HepG2 (cell line): ENCODE measurements at regions not wholly inside any gene's neighbourhood (a gene's known extent, or its start where the extent isn't known, plus 50 kb on each side); places are given as distances from the start of the nearest gene placed in this dataset.

Source experiments
- ATAC-seq: fragments of 200-7000 bp; cut with Tn5 transposase; 3 replicates; pipeline ENCODE4 v1.9.1; 2020; ENCODE audit warnings: mild to moderate bottlenecking, moderate library complexity
- BruUV-seq: library from RNA; stranded (reverse); fragments of 400-500 nt; replicated peaks from 2 replicates; lab custom pipeline; 2021; lab: Mats Ljungman, UMichigan
- CTCF ChIA-PET: fragments of 300-600 bp; formaldehyde crosslinking; extraction: SDS; loops from one replicate; lab custom pipeline; 2021; ENCODE audit warnings: low total read pairs, inconsistent platforms, low intra/inter-chr PET ratio; lab: Yijun Ruan, JAX
- POLR2A ChIA-PET: fragments of 350-600 bp; sonication (Branson Sonifier 250); formaldehyde crosslinking; loops from one replicate; lab custom pipeline; 2020; ENCODE audit warnings: antibody characterized with exemption, inconsistent platforms; lab: Yijun Ruan, JAX
- DNase-seq: peaks from one replicate; pipeline ENCODE4 v3.0.0-alpha.2; 2015; ENCODE audit warnings: low spot score
- FAIRE-seq: peaks from 3 replicates; lab custom pipeline; 2011; peaks lifted over from hg19 to GRCh38; lab: Jason Lieb, UNC
- H2AFZ ChIP-seq: one replicate; pipeline ENCODE4 v1.6.1; 2011; ENCODE audit warnings: low read length, inconsistent platforms
- H3K27ac ChIP-seq: fragments of 300-600 bp; 3 replicates; pipeline ENCODE4 v1.8.0; 2011; ENCODE audit warnings: mixed run types, mild to moderate bottlenecking, mixed read lengths, low read length, inconsistent platforms; ENCODE audit not compliant: insufficient read depth; ENCODE audit errors: extremely low read length
- H3K27me3 ChIP-seq, 2 experiments: fragments of 200-600 bp in 1 of 2; 2 replicates in 1 of 2; 3 replicates in 1 of 2; pipeline versions ENCODE4 v1.6.0 to v1.8.0; 2011; ENCODE audit warnings: low read length in 2 of 2, mild to moderate bottlenecking in 2 of 2, moderate library complexity in 2 of 2, inconsistent platforms in 1 of 2; ENCODE audit not compliant: insufficient read depth in 2 of 2, control insufficient read depth in 1 of 2
- H3K36me3 ChIP-seq, 2 experiments: fragments of 200-600 bp in 1 of 2; replicated peaks in 1 of 2; 2 replicates in 1 of 2; 3 replicates in 1 of 2; pipeline versions ENCODE4 v1.5.1 to v1.8.0; 2011; ENCODE audit warnings: low read length in 2 of 2, inconsistent platforms in 1 of 2; ENCODE audit not compliant: insufficient read depth in 2 of 2, control insufficient read depth in 1 of 2
- H3K4me1 ChIP-seq: 2 replicates; pipeline ENCODE4 v1.5.1; 2012; ENCODE audit warnings: low read length, inconsistent platforms; ENCODE audit not compliant: insufficient read depth
- H3K4me2 ChIP-seq: 2 replicates; pipeline ENCODE4 v1.6.0; 2011; ENCODE audit warnings: low read depth, low read length, inconsistent platforms
- H3K4me3 ChIP-seq, 3 experiments: fragments of 200-600 bp in 1 of 3; sonication (generic), shearing (Covaris generic) in 1 of 3; replicated peaks in 1 of 3; 2 replicates each; pipeline ENCODE4 v1.5.1; 2011 to 2016; ENCODE audit warnings: low read length in 3 of 3, inconsistent platforms in 2 of 3, low read depth in 2 of 3, mild to moderate bottlenecking in 2 of 3, control low read depth in 1 of 3, mixed read lengths in 1 of 3; ENCODE audit not compliant: insufficient read depth in 1 of 3
- H3K79me2 ChIP-seq: one replicate; pipeline ENCODE4 v1.6.1; 2011; ENCODE audit warnings: low read length, inconsistent platforms; ENCODE audit not compliant: insufficient read depth
- H3K9ac ChIP-seq: 2 replicates; pipeline ENCODE4 v1.6.0; 2011; ENCODE audit warnings: mild to moderate bottlenecking, low read depth, low read length, inconsistent platforms; ENCODE audit not compliant: insufficient read depth
- H3K9me3 ChIP-seq: 2 replicates; pipeline ENCODE4 v1.5.1; 2012; ENCODE audit warnings: mild to moderate bottlenecking, low read length
- H4K20me1 ChIP-seq: 2 replicates; pipeline ENCODE4 v1.6.0; 2011; ENCODE audit warnings: inconsistent platforms, mild to moderate bottlenecking, low read length, moderate library complexity; ENCODE audit not compliant: insufficient read depth
- AGO2 ChIP-seq: fragments of 200-400 bp; formaldehyde crosslinking; optimal IDR thresholded peaks from 2 replicates; pipeline ENCODE3; 2017; ENCODE audit warnings: mild to moderate bottlenecking, low read depth, low read length, moderate library complexity
- DPF2 ChIP-seq: sonication (generic); formaldehyde crosslinking; IDR thresholded peaks from 2 replicates; pipeline ENCODE4 v1.4.0; 2020; ENCODE audit warnings: mild to moderate bottlenecking, low read depth, missing genetic modification reagents, borderline replicate concordance
- FOXJ3 ChIP-seq: sonication (generic); formaldehyde crosslinking; IDR thresholded peaks from 2 replicates; pipeline ENCODE4 v1.4.0; 2020; ENCODE audit warnings: missing genetic modification reagents, mild to moderate bottlenecking, borderline replicate concordance
- HOXA3 ChIP-seq: sonication (generic); formaldehyde crosslinking; IDR thresholded peaks from 2 replicates; pipeline ENCODE4 v1.5.0; 2020; ENCODE audit warnings: missing genetic modification reagents
- NRL ChIP-seq: sonication (generic); formaldehyde crosslinking; IDR thresholded peaks from 2 replicates; pipeline ENCODE4 v1.5.0; 2020; ENCODE audit warnings: missing genetic modification reagents, mild to moderate bottlenecking, moderate library complexity, borderline replicate concordance
- SIN3B ChIP-seq: fragments of 150-350 bp; IDR thresholded peaks from 2 replicates; pipeline ENCODE4 v1.6.1; 2014; ENCODE audit warnings: low read length
- SNAI1 ChIP-seq: sonication (generic); formaldehyde crosslinking; IDR thresholded peaks from 2 replicates; pipeline ENCODE4 v1.5.0; 2020; ENCODE audit warnings: mild to moderate bottlenecking, missing genetic modification reagents, borderline replicate concordance
- SSRP1 ChIP-seq: IDR thresholded peaks from 2 replicates; pipeline ENCODE4 v1.6.1; 2016; ENCODE audit warnings: control low read depth
- TRIM24 ChIP-seq: sonication (generic); formaldehyde crosslinking; IDR thresholded peaks from 2 replicates; pipeline ENCODE4 v1.8.0; 2022; ENCODE audit warnings: mild to moderate bottlenecking, missing genetic modification reagents
- ZC3H4 ChIP-seq: sonication (generic); formaldehyde crosslinking; IDR thresholded peaks from 2 replicates; pipeline ENCODE4 v1.4.0; 2020; ENCODE audit warnings: missing genetic modification reagents, borderline replicate concordance
- ZEB1 ChIP-seq: IDR thresholded peaks from 2 replicates; pipeline ENCODE4 v1.6.1; 2012; ENCODE audit warnings: mild to moderate bottlenecking, low read depth, inconsistent platforms; ENCODE audit not compliant: insufficient replicate concordance
- ZFP90 ChIP-seq: sonication (generic); formaldehyde crosslinking; IDR thresholded peaks from 2 replicates; pipeline ENCODE4 v1.8.0; 2022; ENCODE audit warnings: missing genetic modification reagents, mild to moderate bottlenecking, inconsistent platforms, borderline replicate concordance
- ZNF256 ChIP-seq: sonication (generic); formaldehyde crosslinking; conservative IDR thresholded peaks from 2 replicates; pipeline ENCODE4 v1.4.0; 2020; ENCODE audit warnings: missing genetic modification reagents
- ZNF343 ChIP-seq: sonication (generic); formaldehyde crosslinking; IDR thresholded peaks from 2 replicates; pipeline ENCODE4 v1.4.0; 2020; ENCODE audit warnings: mild to moderate bottlenecking, missing genetic modification reagents
- ZNF564 ChIP-seq: sonication (generic); formaldehyde crosslinking; IDR thresholded peaks from 2 replicates; pipeline ENCODE4 v1.8.1; 2023; ENCODE audit warnings: mild to moderate bottlenecking, missing genetic modification reagents
- ZNF781 ChIP-seq: sonication (generic); formaldehyde crosslinking; IDR thresholded peaks from 2 replicates; pipeline ENCODE4 v1.5.1; 2020; ENCODE audit warnings: borderline replicate concordance, mild to moderate bottlenecking, missing genetic modification reagents; ENCODE audit errors: not compliant biosample characterization
- WGBS: methylation state at CpG from one replicate; pipeline ENCODE4 v1.1.6; 2017; ENCODE audit warnings: low lambda C conversion rate; 5-methylcytosine and 5-hydroxymethylcytosine counted together
- in situ Hi-C: cut with HindIII; loops from 2 replicates; pipeline ENCODE4 v1.10.0; 2017; ENCODE audit warnings: low pct_unique_long_range_greater_than_20kb; ENCODE audit not compliant: extremely low pct_ligation_motif_present
- intact Hi-C: fragments of 100-400 bp; cut with micrococcal nuclease; formaldehyde crosslinking; loops from one replicate; pipeline ENCODE4 v1.10.0; 2022; ENCODE audit not compliant: unreplicated experiment
- TF ChIP-seq, protein P1 (sequence below): sonication (generic); formaldehyde crosslinking; IDR thresholded peaks from 2 replicates; pipeline ENCODE4 v1.4.0; 2020; ENCODE audit warnings: mild to moderate bottlenecking, missing genetic modification reagents, borderline replicate concordance
- TF ChIP-seq, protein P2 (sequence below): sonication (generic); formaldehyde crosslinking; IDR thresholded peaks from 2 replicates; pipeline ENCODE4 v1.4.0; 2020; ENCODE audit warnings: low read depth, missing genetic modification reagents

DNA sequence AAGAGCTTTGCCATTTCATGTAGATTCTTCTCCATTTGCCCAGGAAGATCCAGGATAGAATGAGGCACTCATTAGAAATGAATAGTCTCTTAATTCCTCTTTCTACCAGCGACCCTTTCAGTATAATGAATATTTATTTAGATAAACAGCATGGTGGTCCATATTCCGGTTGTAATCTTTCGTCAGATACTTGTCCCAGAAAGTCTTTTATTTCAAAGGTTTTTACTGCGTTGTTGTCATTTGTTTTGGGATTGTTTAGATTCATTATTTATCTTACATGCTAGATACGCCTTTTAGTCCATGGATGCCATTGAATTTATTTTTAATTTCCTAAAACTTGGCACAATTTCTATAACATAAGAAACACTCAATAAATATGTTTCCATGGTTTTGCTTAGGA lies 139.7 kb upstream of the FLRT2 start:
- H3K9ac ChIP-seq: no peak overlapping the region
- FAIRE-seq: no peak
- ChIA-PET POLR2A (no interaction called here), CTCF (no interaction called here)
- under 1% methylated on average over 5 of the region's 5 CpGs for WGBS
- H3K9me3 ChIP-seq: peaks cover 43% of the 10 kb centered on the region
- no peak overlapping the region for H2AFZ ChIP-seq
- DNase-seq: no peak
- no peak overlapping the region for H3K4me2 ChIP-seq
- ATAC-seq: no peak
- H3K27me3 ChIP-seq: no peaks in the 10 kb centered on the region
- no peaks in the 10 kb centered on the region for H4K20me1 ChIP-seq
- no peak for TF ChIP-seq DPF2 (CRISPR knock-in tag)
- no peak for TF ChIP-seq FOXJ3 (CRISPR knock-in tag)
- TF ChIP-seq ZFP90 (CRISPR knock-in tag): no peak
- TF ChIP-seq ZNF343 (CRISPR knock-in tag): no peak
- TF ChIP-seq HOXA3 (CRISPR knock-in tag): no peak
- no peak for TF ChIP-seq NRL (CRISPR knock-in tag)
- no peak for TF ChIP-seq ZNF781 (CRISPR knock-in tag)
- TF ChIP-seq, protein P1, sequence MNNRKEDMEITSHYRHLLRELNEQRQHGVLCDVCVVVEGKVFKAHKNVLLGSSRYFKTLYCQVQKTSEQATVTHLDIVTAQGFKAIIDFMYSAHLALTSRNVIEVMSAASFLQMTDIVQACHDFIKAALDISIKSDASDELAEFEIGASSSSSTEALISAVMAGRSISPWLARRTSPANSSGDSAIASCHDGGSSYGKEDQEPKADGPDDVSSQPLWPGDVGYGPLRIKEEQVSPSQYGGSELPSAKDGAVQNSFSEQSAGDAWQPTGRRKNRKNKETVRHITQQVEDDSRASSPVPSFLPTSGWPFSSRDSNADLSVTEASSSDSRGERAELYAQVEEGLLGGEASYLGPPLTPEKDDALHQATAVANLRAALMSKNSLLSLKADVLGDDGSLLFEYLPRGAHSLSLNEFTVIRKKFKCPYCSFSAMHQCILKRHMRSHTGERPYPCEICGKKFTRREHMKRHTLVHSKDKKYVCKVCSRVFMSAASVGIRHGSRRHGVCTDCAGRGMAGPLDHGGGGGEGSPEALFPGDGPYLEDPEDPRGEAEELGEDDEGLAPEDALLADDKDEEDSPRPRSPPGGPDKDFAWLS (CRISPR knock-in tag): no peak
- TF ChIP-seq ZNF564: no peak
- no peak for TF ChIP-seq SNAI1 (CRISPR knock-in tag)
- TF ChIP-seq, protein P2, sequence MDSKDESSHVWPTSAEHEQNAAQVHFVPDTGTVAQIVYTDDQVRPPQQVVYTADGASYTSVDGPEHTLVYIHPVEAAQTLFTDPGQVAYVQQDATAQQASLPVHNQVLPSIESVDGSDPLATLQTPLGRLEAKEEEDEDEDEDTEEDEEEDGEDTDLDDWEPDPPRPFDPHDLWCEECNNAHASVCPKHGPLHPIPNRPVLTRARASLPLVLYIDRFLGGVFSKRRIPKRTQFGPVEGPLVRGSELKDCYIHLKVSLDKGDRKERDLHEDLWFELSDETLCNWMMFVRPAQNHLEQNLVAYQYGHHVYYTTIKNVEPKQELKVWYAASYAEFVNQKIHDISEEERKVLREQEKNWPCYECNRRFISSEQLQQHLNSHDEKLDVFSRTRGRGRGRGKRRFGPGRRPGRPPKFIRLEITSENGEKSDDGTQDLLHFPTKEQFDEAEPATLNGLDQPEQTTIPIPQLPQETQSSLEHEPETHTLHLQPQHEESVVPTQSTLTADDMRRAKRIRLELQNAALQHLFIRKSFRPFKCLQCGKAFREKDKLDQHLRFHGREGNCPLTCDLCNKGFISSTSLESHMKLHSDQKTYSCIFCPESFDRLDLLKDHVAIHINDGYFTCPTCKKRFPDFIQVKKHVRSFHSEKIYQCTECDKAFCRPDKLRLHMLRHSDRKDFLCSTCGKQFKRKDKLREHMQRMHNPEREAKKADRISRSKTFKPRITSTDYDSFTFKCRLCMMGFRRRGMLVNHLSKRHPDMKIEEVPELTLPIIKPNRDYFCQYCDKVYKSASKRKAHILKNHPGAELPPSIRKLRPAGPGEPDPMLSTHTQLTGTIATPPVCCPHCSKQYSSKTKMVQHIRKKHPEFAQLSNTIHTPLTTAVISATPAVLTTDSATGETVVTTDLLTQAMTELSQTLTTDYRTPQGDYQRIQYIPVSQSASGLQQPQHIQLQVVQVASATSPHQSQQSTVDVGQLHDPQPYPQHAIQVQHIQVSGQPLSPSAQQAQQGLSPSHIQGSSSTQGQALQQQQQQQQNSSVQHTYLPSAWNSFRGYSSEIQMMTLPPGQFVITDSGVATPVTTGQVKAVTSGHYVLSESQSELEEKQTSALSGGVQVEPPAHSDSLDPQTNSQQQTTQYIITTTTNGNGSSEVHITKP (CRISPR knock-in tag): no peak
- no peak for TF ChIP-seq AGO2
- TF ChIP-seq SSRP1 (CRISPR knock-in tag): no peak
- no peak for TF ChIP-seq ZEB1
- no peak for TF ChIP-seq SIN3B
- no peak for TF ChIP-seq ZC3H4 (CRISPR knock-in tag)
- TF ChIP-seq ZNF256 (CRISPR knock-in tag): no peak
- TF ChIP-seq TRIM24 (CRISPR knock-in tag): no peak
- H3K4me1 ChIP-seq: no peaks in the 10 kb centered on the region
- in situ Hi-C loops (no loop called here), intact Hi-C loops (no loop called here)
- H3K4me3 ChIP-seq: no peak overlapping the region
- no TSS peak for BruUV-seq
- no peak overlapping the region for H3K27ac ChIP-seq
- H3K79me2 ChIP-seq: no peaks in the 10 kb centered on the region
- H3K36me3 ChIP-seq: no peaks in the 10 kb centered on the region
